Kidney epithelial cell (primary cell): ENCODE measurements at regions not wholly inside any gene's neighbourhood (a gene's known extent, or its start where the extent isn't known, plus 50 kb on each side); places are given as distances from the start of the nearest gene placed in this dataset.

Experiments used
- DNase-seq: peaks from one replicate; pipeline ENCODE4 v3.0.0-alpha.2; 2010; ENCODE audit warnings: low read depth
- H3K27me3 ChIP-seq: 2 replicates; pipeline ENCODE4 v1.6.0; 2011; ENCODE audit warnings: low read length; ENCODE audit not compliant: control insufficient read depth, insufficient read depth
- H3K36me3 ChIP-seq: 2 replicates; pipeline ENCODE4 v1.5.1; 2011; ENCODE audit warnings: low read length; ENCODE audit not compliant: control insufficient read depth, insufficient read depth
- H3K4me3 ChIP-seq: 2 replicates; pipeline ENCODE4 v1.5.1; 2011; ENCODE audit warnings: low read depth, mild to moderate bottlenecking, control low read depth, low read length
- CTCF ChIP-seq: IDR thresholded peaks from 2 replicates; pipeline ENCODE4 v1.5.1; 2011; ENCODE audit warnings: mild to moderate bottlenecking, moderate library complexity, low read length, control low read depth, inconsistent platforms; ENCODE audit not compliant: insufficient read depth, poor library complexity, severe bottlenecking

- H3K4me3 ChIP-seq, result no peak overlapping the region
- DNase-seq, result no peak
- no peaks in the 10 kb centered on the region for H3K27me3 ChIP-seq
- no peak for TF ChIP-seq CTCF
- H3K36me3 ChIP-seq, result no peaks in the 10 kb centered on the region
Measured at GRCh38 chr5:30663536-30663935, 530.0 kb upstream of the CDH6 start.

- no peaks in the 10 kb centered on the region for H3K36me3 ChIP-seq
- no peak for DNase-seq
- no peaks in the 10 kb centered on the region for H3K27me3 ChIP-seq
- no peak for TF ChIP-seq CTCF
- H3K4me3 ChIP-seq, result no peak overlapping the region
Measured at GRCh38 chr5:30662373-30662772, 531.1 kb upstream of the CDH6 start.

- DNase-seq, result no peak
- TF ChIP-seq CTCF, result no peak
- Histone ChIP-seq H3K4me3 (no peak overlapping the region), H3K36me3 (no peaks in the 10 kb centered on the region), H3K27me3 (no peaks in the 10 kb centered on the region)
Measured at GRCh38 chr5:30661730-30662129, 531.8 kb upstream of the CDH6 start.

- Histone ChIP-seq H3K4me3 (no peak overlapping the region), H3K36me3 (no peaks in the 10 kb centered on the region), H3K27me3 (no peaks in the 10 kb centered on the region)
- TF ChIP-seq CTCF, result no peak
- no peak for DNase-seq
Measured at GRCh38 chr5:30659417-30659816, 534.1 kb upstream of the CDH6 start.

- no peaks in the 10 kb centered on the region for H3K36me3 ChIP-seq
- H3K4me3 ChIP-seq, result no peak overlapping the region
- no peak for TF ChIP-seq CTCF
- no peaks in the 10 kb centered on the region for H3K27me3 ChIP-seq
- no peak for DNase-seq
Measured at GRCh38 chr5:30650311-30650710, 543.2 kb upstream of the CDH6 start.

- no peaks in the 10 kb centered on the region for H3K36me3 ChIP-seq
- H3K27me3 ChIP-seq, result no peaks in the 10 kb centered on the region
- no peak for TF ChIP-seq CTCF
- no peak overlapping the region for H3K4me3 ChIP-seq
- DNase-seq, result no peak
Measured at GRCh38 chr5:30638899-30639298, 554.6 kb upstream of the CDH6 start.
